Brain microvascular endothelial cell (primary cell): ENCODE measurements at regions not wholly inside any gene's neighbourhood (a gene's known extent, or its start where the extent isn't known, plus 50 kb on each side); places are given as distances from the start of the nearest gene placed in this dataset.

ENCODE experiments used
- DNase-seq: peaks from one replicate; pipeline ENCODE4 v3.0.0-alpha.2; 2020
- H3K27ac ChIP-seq: fragments of 250-450 bp; sonication (Bioruptor Pico); 2 replicates; pipeline ENCODE4 v1.5.1; 2020; ENCODE audit warnings: mild to moderate bottlenecking, moderate library complexity
- H3K27me3 ChIP-seq: fragments of 250-450 bp; sonication (Bioruptor Pico); replicated peaks from 2 replicates; pipeline ENCODE4 v1.5.1; 2020; ENCODE audit warnings: mild to moderate bottlenecking
- H3K36me3 ChIP-seq: fragments of 250-450 bp; sonication (Bioruptor Pico); replicated peaks from 2 replicates; pipeline ENCODE4 v1.5.1; 2020; ENCODE audit warnings: mild to moderate bottlenecking
- H3K4me3 ChIP-seq: 2 replicates; pipeline ENCODE4 v1.5.1; 2011; ENCODE audit warnings: low read depth, mild to moderate bottlenecking, control low read depth, low read length, moderate library complexity
- in situ Hi-C: cut with HindIII; loops from 2 replicates; pipeline ENCODE4 v1.10.0; 2017; ENCODE audit warnings: low sequenced_read_pairs, low pct_ligation_motif_present
- TF ChIP-seq, protein P1 (sequence below): IDR thresholded peaks from 2 replicates; pipeline ENCODE4 v1.5.1; 2011; ENCODE audit warnings: low read depth, mild to moderate bottlenecking, moderate library complexity, low read length, control low read depth, inconsistent platforms; ENCODE audit errors: missing control alignments

DNA sequence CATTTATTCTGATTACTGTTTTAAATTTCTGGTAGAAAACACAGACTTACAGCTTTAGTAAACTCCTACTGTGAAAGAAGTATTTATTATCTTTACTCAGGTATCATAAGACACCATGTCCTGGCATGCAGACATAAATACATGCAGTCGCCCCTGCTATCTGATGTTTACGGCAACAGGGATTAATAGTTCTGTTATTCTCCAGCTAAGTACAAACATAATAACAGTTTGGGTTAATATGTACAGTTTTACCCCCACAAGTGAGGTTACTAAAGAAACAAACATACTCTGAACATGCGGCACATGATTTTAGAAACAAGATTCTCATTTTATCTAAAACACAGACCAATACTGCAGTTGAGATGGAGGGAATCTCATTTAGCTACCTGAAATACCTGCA lies 170.8 kb downstream of the ABCA8 start:
- in situ Hi-C loops, result loop anchor here (25.0 kb wide), 1 partner anchor 453 kb away; the partner anchor contains the start of gene ABCA10
- Histone ChIP-seq H3K36me3 (no peaks in the 10 kb centered on the region), H3K4me3 (no peak overlapping the region), H3K27ac (no peak overlapping the region), H3K27me3 (no peaks in the 10 kb centered on the region)
- DNase-seq, result no peak
- TF ChIP-seq, protein P1, sequence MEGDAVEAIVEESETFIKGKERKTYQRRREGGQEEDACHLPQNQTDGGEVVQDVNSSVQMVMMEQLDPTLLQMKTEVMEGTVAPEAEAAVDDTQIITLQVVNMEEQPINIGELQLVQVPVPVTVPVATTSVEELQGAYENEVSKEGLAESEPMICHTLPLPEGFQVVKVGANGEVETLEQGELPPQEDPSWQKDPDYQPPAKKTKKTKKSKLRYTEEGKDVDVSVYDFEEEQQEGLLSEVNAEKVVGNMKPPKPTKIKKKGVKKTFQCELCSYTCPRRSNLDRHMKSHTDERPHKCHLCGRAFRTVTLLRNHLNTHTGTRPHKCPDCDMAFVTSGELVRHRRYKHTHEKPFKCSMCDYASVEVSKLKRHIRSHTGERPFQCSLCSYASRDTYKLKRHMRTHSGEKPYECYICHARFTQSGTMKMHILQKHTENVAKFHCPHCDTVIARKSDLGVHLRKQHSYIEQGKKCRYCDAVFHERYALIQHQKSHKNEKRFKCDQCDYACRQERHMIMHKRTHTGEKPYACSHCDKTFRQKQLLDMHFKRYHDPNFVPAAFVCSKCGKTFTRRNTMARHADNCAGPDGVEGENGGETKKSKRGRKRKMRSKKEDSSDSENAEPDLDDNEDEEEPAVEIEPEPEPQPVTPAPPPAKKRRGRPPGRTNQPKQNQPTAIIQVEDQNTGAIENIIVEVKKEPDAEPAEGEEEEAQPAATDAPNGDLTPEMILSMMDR, result no peak

DNA sequence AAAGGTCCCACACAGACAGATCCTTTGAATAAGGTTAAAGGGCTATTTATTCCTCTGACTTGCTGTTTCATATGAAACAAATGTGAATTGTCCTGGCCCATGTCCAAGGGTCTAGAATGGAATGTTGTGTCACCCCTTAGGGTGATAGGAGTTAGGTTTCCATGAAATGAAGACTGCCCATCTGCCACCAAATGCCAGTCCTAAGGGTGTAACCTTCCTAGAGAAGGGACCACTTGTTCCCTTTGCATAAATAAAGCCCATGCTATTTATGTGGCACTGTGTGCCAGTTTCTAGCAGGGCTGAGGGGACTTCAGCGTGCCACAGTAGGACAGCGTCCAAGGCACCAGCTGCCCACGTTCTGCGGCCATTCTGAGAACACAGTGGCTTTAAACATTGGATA lies 171.3 kb downstream of the ABCA8 start:
- in situ Hi-C loops, result loop anchor here (25.0 kb wide), 1 partner anchor 453 kb away; the partner anchor contains the start of gene ABCA10
- TF ChIP-seq, protein P1, result no peak

DNA sequence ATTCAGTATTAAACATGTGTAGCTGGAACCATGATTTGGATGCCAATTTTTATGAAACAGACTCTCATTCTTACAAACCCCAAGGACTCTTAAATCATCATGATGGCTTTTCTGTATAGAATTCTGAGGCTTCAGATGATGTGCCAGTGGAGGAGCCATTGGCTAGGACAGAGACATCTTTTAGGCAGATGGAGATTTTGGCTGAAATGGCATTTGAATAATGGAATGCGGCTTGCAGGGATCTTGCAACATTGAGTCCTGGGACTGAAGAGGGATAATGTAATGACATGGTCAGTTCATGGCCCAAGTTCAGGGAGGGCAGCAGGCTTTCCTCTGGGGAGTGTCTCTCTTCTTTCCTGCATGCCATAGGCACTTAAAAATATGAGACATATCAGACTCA lies 172.4 kb downstream of the ABCA8 start:
- no peak for DNase-seq
- TF ChIP-seq, protein P1, result no peak
- Histone ChIP-seq H3K4me3 (no peak overlapping the region), H3K27ac (no peak overlapping the region), H3K27me3 (no peaks in the 10 kb centered on the region), H3K36me3 (no peaks in the 10 kb centered on the region)
- in situ Hi-C loops, result loop anchor here (25.0 kb wide), 1 partner anchor 455 kb away; the partner anchor contains the start of gene ABCA10

More for the DNA sequence above, 171.3 kb downstream of the ABCA8 start:
- no peak overlapping the region for H3K4me3 ChIP-seq
- H3K36me3 ChIP-seq, result no peaks in the 10 kb centered on the region
- H3K27ac ChIP-seq, result no peak overlapping the region
- DNase-seq, result no peak
- no peaks in the 10 kb centered on the region for H3K27me3 ChIP-seq

DNA sequence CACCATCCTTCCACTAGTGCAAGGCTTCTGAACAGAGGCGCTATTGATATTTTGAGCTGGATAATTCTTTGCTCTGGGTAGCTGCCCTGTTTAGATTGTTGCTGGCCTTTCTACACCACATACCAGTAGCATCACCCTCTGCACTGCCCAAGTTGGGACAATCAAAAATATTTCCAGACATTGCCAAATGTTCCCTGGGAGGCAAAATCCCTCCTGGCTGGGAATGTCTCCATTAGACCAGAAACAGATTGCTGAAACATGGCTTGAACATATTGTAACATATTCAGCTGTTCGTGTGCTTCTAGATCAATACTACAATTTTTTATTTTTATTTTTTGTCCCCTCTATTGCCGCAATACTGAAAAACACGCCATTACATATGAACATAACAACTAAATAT lies 174.6 kb downstream of the ABCA8 start:
- in situ Hi-C loops, result loop anchor here (25.0 kb wide), 1 partner anchor 457 kb away; the partner anchor contains the start of gene ABCA10
- DNase-seq, result no peak
- H3K36me3 ChIP-seq, result no peaks in the 10 kb centered on the region
- no peaks in the 10 kb centered on the region for H3K27me3 ChIP-seq
- H3K4me3 ChIP-seq, result no peak overlapping the region
- H3K27ac ChIP-seq, result no peak overlapping the region
- TF ChIP-seq, protein P1, result no peak

DNA sequence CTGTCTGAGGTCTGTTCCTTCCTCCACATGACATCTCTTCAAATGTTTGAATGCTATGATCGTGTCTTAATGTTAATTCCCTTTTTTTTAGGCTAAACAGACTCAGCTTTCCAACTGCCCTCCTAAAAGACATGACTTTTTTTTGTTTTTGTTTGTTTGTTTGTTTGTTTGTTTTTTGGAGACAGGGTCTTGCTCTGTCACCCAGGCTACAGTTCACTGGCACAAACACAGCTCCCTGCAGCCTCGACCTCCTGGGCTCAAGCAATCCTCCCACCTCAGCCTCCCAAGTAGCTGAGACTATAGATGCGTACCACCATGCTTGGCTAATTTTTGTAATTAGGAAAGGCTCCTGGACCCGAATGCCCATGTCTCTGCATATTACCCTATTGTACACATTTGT lies 176.5 kb downstream of the ABCA8 start:
- Histone ChIP-seq H3K36me3 (no peaks in the 10 kb centered on the region), H3K4me3 (no peak overlapping the region), H3K27me3 (no peaks in the 10 kb centered on the region), H3K27ac (no peak overlapping the region)
- DNase-seq, result no peak
- in situ Hi-C loops, result loop anchor here (25.0 kb wide), 1 partner anchor 459 kb away; the partner anchor contains the start of gene ABCA10
- TF ChIP-seq, protein P1, result no peak
